ENCODE measurements at regions not wholly inside any gene's neighbourhood (a gene's known extent, or its start where the extent isn't known, plus 50 kb on each side); places are given as distances from the start of the nearest gene placed in this dataset.
"Not testable (repeated sequence)": the region's sequence is repeated elsewhere in the genome, so short reads cannot be mapped to it uniquely, and the experiment has no call there.

DNA sequence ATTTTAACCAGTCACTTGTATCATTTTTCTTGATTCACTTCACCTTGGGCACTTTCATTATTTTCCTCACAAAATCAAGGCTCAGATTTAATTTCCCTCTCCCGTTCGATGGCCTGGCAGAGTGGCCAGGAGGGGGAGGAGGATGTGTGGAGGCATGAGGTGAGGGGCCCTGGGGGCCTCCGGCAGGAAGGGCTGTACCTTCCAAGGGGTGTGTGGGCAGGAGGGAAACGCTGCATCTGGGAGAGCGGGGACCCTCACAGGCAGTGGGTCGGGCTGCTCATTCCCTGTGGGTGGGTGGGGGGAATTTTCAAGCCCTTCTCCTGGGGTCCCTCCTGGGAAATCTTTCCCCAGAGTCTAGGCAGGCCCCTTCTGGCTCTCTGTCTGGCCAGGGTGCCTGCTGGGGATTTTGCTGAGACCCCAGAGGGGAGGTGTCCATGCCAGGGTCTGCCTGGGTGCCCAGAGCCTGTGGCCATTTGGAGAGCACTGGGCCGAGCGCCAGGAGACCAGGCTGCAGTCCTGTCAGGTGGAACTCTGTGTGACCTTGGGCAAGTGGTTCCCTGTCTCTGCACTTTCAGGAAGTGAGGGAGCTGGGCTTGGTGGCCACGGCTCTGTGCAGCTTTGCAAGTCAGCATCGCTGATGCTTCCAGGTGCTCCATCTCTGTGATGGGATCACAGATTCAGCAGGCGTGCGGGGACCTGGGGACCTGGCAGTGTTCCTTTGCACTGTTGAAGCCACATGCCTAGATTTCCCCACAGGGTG is 81.9 kb upstream of the C1orf174 start:
- TF ChIP-seq POLR2A (IDR thresholded peaks at IDR 0.05; ENCODE audit: low read length): no peak
- TF ChIP-seq GATA1 (IDR thresholded peaks at IDR 0.05; ENCODE audit: low read depth, low read length): no peak
- no peak for DNase-seq

DNA sequence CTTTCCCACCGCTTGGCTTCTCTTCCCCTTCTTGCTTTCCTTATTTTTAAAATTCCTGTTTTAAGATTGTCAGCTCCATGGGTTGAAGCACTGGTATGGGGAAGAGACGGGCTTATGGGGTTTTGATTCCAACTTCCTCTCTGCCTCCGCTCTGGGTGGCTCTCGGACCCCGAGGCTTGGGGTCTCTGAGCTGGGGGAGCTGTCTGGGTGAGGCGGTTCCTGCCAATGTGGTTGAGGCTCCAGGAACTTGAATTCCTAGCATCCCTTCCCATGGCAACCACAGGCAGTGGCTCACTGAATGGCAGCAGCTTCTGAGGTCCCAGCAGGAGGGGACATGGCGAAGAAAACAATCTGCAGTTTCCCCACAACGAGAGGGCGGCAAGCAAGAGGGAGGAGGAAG is 83.1 kb upstream of the C1orf174 start:
- no peak for DNase-seq
- TF ChIP-seq GATA1 (IDR thresholded peaks at IDR 0.05; ENCODE audit: low read depth, low read length) (no peak), POLR2A (IDR thresholded peaks at IDR 0.05; ENCODE audit: low read length) (no peak)

DNA sequence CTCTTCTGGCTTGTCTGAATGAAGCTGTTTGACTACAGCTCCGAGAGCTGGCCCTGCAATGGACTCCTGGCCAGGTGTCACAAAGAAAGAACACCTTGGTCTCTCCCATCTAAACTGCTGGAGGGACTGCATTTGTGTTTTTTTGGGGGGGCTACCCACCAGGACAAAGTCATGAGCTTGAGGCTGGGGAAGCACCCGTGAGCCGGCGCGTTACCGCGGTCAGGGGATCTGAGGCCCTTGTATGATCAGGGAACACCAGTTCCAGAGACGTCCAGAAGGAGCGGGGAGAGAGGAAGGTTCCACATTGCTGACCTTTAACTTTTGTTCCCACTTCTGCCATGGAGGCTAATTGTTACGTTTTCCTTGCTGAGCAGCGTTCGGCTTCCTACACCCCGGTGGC is 84.5 kb upstream of the C1orf174 start:
- DNase-seq: no peak
- TF ChIP-seq GATA1 (IDR thresholded peaks at IDR 0.05; ENCODE audit: low read depth, low read length) (no peak), POLR2A (IDR thresholded peaks at IDR 0.05; ENCODE audit: low read length) (no peak)

DNA sequence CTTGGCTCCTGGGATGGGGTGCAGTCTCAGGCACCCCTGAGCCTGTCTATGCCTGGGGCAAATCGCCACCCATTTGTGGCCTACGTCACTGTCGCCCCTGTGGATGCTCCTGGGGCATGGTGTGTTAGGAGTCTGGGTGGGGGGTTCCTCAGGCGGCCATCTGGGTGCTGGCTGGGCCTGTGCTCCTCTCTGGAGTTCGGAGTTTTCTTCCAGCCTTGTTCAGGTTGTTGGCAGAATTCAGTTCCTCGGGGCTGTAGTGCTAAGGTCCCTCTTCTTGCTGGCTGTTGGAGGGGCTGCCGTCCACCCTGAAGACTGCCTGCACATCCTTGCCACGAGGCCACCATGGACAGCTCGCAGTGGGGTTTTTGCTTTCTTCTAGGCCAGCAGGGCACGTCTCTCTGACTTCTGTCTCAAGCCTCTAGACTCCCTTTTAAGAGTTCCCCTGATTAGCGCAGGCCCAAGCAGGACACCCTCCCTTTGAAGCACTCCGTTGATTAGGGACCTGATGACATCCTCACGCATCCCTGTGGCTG is 86.7 kb upstream of the C1orf174 start:
- no peak for DNase-seq
- TF ChIP-seq GATA1 (IDR thresholded peaks at IDR 0.05; ENCODE audit: low read depth, low read length) (no peak), POLR2A (IDR thresholded peaks at IDR 0.05; ENCODE audit: low read length) (no peak)

DNA sequence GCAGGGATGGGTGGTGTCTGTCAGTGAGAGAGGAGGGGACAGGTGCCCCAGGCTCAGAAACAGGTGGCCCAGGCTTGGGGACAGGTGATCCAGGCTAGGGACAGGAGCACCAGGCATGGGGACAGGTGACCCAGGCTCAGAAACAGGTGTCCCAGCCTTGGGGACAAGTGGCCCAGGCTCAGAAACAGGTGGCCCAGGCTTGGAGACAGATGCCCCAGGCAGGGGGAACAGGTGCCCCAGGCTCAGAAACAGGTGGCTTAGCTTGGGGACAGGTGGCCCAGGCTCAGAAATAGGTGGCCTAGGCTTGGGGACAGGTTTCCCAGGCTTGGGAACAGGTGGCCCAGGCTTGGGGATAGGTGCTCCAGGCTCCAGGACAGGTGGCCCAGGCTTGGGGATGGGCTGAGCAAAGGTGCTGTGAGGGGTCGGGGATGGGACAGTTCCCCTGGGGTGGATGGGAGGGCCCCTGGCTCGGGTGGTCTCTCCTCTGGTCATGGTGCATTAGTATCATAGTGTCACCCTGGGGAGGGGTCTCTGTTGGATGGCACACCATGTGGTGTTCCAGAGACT is 87.7 kb upstream of the C1orf174 start:
- TF ChIP-seq GATA1 (IDR thresholded peaks at IDR 0.05; ENCODE audit: low read depth, low read length): no peak
- TF ChIP-seq POLR2A (IDR thresholded peaks at IDR 0.05; ENCODE audit: low read length): no peak
- no peak for DNase-seq

DNA sequence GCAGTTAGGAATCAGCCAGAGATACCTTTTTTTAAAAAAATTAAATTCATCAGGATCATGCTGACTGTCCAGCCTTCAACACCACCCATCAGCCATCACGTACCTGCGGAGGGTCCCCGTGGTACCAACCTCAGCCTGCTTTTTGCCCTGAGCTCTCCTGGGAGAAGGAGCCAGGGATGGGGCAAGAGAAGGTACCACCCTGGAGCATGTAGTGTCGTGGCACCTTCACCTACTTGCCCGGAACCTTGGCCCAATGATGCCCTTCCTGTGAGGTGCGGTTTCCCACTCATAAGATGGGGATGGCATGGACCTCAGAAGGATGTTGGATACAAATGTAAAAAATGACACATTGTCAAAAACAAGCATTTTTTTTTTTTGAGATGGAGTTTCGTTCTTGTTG is 88.4 kb upstream of the C1orf174 start:
- DNase-seq: no peak
- TF ChIP-seq GATA1 (IDR thresholded peaks at IDR 0.05; ENCODE audit: low read depth, low read length) (no peak), POLR2A (IDR thresholded peaks at IDR 0.05; ENCODE audit: low read length) (no peak)

DNA sequence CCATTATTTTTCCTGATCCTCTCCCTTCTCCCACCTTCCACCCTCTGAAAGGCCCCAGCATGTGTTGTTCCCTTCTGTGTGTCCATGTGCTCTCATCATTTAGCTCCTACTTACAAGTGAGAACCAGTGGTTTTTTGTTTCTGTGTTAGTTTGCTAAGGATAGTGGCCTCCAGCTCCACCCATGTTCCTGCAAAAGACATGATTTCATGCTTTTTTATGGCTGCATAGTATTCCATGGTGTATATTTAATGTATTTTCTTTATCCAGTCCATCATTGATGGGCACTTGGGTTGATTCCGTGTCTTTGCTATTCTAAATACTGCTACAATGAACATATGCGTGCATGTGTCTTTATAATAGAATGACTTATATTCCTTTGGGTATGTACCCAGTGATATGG is 89.4 kb upstream of the C1orf174 start:
- no peak for DNase-seq
- no peak for TF ChIP-seq GATA1 (IDR thresholded peaks at IDR 0.05; ENCODE audit: low read depth, low read length)

DNA sequence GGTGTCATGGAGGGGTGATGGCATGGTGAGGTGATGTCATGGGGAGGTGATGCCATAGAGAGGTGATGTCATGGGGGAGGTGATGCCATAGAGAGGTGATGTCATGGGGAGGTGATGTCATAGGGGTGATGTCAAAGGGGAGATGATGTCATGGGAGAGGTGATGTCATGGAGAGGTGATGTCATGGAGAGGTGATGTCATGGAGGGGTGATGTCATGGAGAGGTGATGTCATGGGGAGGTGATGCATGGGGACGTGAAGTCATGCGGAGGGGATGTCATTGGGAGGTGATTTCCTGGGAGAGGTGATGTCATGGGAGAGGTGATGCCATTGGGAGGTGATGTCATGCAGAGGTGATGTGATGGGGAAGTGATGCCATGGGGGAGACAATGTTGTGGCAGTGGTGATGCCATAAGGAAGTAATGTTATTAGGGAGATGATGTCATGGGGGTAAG is 92.1 kb upstream of the C1orf174 start:
- peak; percentile 50 to 65 for DNase-seq
- no peak for TF ChIP-seq POLR2A (IDR thresholded peaks at IDR 0.05; ENCODE audit: low read length)
- no peak for TF ChIP-seq GATA1 (IDR thresholded peaks at IDR 0.05; ENCODE audit: low read depth, low read length)

DNA sequence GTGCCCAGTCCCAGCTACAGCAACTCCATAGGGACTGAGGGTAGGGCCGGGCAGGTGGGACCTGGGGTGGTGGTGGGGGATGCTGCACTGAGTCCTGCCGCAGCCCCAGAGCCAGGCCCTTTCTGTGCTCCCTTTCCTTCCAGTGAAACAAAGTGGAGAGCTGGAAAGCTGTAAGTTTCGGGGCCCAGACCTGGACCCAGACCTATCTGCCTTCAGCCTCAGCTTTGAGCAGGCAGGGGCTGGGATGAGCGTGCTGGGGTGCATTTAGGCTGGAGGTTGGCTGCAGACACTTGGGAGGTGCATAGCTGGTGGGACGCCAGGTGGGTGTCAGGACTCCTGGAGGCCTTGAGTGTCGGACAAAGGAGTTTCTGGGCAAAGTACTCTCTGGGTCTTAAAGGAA is 92.7 kb upstream of the C1orf174 start:
- TF ChIP-seq POLR2A (IDR thresholded peaks at IDR 0.05; ENCODE audit: low read length): no peak
- no peak for TF ChIP-seq GATA1 (IDR thresholded peaks at IDR 0.05; ENCODE audit: low read depth, low read length)
- DNase-seq: no peak

DNA sequence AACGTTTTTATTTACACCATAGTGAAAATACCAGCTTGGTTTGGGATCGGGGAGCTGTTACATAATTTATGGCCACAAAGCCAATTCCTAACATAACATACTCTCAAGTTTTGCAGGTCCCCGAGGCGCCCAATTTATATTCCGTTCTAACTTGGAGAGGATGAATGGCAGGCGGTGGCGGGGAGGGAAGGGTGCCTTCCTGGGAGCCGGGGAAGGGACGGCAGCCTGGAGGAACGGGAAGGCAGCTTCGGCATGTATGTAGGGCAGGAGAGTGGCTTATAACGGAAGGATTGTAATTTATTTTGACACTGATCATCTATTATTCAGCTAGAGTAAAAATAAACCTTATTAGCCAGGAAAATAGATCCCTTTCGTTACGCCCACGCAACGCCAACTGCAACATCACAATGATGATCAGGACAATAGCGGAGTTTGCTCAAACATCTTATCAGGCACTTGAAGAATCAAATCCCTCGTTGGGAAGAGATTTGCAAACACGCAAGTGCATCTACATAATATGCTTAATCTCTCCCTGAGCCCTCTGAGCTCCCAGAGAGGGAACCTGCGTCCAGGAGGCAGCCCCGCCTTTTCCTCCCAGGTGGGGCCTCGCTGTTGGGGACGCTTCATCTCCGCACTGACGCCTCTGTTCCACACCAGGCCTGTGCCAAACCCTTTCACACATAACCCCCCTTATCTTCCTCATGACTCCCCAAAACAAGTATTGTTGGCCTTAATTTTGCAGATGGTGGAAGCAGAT is 93.7 kb upstream of the C1orf174 start:
- TF ChIP-seq POLR2A (IDR thresholded peaks at IDR 0.05; ENCODE audit: low read length) (no peak), GATA1 (IDR thresholded peaks at IDR 0.05; ENCODE audit: low read depth, low read length) (no peak)
- no peak for DNase-seq

DNA sequence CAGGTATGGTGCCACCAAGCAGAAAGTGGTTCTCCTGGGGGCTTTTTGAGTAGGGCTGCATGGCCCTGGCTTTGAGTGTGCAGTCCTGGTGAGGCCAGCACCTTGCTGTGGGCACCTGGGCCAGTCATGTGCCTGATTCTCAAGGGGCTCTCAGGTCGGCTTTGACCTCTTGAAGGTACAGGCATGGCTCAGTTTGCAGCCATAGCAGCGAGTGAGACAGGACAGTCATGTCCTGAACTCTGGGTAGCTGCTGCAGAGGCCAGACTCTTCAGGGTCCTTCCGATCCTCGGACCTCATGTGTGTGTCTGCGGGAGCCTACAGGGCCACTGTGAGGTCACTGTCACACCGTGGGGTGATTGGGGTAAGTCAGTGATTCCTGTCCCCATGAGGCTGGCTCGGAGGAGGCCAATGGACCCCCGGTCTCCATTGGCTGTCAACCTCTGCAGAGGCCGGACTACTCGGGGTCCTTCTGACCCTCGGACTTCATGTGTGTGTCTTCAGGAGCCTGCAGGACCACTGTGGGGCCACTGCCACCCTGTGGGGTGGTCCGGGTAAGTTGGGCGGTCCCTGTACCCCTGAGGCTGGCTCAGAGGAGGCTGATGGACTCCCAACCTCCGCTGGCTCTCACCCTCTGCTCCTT is 95.2 kb upstream of the C1orf174 start:
- DNase-seq: no peak

DNA sequence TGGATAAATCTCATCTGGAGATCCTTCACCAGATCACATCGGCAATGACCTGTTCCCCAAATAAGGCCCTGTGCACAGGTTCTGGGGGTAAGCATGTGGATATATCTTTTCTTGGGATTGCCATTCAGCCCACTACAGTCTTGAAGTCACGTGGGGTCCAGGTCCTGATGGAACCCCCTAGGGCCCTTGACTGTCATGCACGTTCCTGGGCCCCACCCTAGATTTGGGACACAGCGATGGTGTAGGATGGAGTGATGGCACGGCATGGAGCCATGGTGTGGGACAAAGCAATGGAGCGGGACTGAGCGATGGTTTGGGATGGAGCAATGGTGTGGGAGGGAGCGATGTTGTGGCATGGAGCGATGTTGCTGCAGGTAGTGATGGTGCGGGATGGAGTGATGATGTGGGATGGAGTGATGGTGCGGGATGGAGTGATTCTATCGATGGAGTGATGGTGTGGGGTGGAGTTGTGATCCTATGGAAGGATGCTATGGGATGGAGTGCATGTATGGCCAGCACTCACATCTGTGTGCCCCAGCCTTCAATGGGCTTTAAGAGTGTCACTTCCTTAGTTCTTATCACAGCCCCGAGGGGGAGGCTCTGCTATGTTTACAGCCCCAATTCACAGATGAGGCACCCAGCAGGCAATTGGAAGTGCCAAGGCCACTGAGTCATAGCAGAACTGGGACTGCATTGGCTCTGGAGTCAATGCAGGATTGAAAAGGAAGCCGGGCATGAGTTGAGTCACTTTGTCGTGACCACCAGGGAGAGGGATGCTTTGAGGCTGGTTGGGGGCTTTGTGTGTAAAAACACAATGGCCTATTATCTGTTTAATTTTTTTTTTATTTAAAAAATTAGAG is 97.0 kb upstream of the C1orf174 start:
- DNase-seq: no peak
- TF ChIP-seq POLR2A (IDR thresholded peaks at IDR 0.05; ENCODE audit: low read length): no peak
- no peak for TF ChIP-seq GATA1 (IDR thresholded peaks at IDR 0.05; ENCODE audit: low read depth, low read length)

More for the DNA sequence above, 95.2 kb upstream of the C1orf174 start:
- TF ChIP-seq POLR2A (IDR thresholded peaks at IDR 0.05; ENCODE audit: low read length): no peak
- no peak for TF ChIP-seq GATA1 (IDR thresholded peaks at IDR 0.05; ENCODE audit: low read depth, low read length)

DNA sequence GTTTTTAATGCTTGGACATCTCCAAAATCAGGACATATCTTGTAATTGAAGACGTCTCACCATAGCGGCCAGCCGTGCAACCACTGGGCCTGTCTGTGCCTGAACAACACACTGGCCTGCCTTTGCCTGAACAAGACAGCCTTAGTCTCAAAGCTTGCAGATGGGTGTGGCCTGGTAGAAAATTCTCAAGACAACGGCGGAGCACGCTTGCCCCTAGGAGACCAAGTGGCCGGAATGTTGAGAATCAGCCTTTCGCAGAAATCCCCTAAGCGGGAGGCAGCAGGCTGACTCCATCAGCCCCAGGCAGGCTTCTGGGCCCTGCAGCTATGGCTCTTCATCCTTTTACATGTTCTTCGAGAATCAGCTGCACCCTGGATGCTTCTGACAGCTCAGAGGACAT is 98.0 kb upstream of the C1orf174 start:
- no peak for DNase-seq
- TF ChIP-seq POLR2A (IDR thresholded peaks at IDR 0.05; ENCODE audit: low read length): no peak
- no peak for TF ChIP-seq GATA1 (IDR thresholded peaks at IDR 0.05; ENCODE audit: low read depth, low read length)

DNA sequence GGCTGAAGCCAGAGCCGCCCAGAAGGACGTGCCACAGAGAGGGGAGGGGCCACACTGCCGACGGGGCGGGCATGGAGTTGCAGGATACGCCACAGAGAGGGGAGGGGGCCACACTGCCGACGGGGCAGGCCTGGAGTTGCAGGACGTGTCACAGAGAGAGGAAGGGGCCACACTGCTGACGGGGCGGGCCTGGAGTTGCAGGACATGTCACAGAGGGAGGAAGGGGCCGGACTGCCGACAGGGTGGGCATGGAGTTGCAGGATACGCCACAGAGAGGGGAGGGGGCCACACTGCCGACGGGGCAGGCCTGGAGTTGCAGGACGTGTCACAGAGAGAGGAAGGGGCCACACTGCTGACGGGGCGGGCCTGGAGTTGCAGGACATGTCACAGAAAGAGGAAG is 99.4 kb upstream of the C1orf174 start:
- DNase-seq: not testable (repeated sequence)

Measured in erythroblast (primary cell).